Sigmoid colon (tissue), 6 donors: ENCODE measurements at regions not wholly inside any gene's neighbourhood (a gene's known extent, or its start where the extent isn't known, plus 50 kb on each side); places are given as distances from the start of the nearest gene placed in this dataset.

Experiments
- DNase-seq: peaks from one replicate; pipeline ENCODE4 v3.0.0-alpha.2; 2019
- H3K27ac ChIP-seq, 4 donors: fragments of 200-600 bp; sonication (generic); one replicate each; pipeline ENCODE4 v1.5.1; 2016 to 2019; ENCODE audit warnings: mild to moderate bottlenecking in 1 of 4
- H3K27me3 ChIP-seq, 3 donors: fragments of 200-600 bp; sonication (generic); one replicate each; pipeline ENCODE4 v1.5.1; 2019; ENCODE audit warnings: mild to moderate bottlenecking in 1 of 3
- H3K36me3 ChIP-seq, 4 donors: fragments of 200-600 bp; sonication (generic); one replicate each; pipeline ENCODE4 v1.5.1; 2016 to 2019
- H3K4me1 ChIP-seq, 4 donors: fragments of 200-600 bp; sonication (generic); one replicate each; pipeline ENCODE4 v1.5.1; 2017 to 2019
- H3K4me3 ChIP-seq, 4 donors: fragments of 200-600 bp; sonication (generic); one replicate each; pipeline ENCODE4 v1.5.1; 2017 to 2019; ENCODE audit warnings: mild to moderate bottlenecking in 2 of 4, moderate library complexity in 1 of 4
- H3K9me3 ChIP-seq, 4 donors: fragments of 200-600 bp in 3 of 4; sonication (generic) in 3 of 4; one replicate each; pipeline versions ENCODE4 v1.5.1 to v1.6.1; 2013 to 2019
- EP300 ChIP-seq, 4 donors: sonication (generic); formaldehyde crosslinking; IDR thresholded peaks; one replicate each; pipeline ENCODE4 v1.6.1; 2017; ENCODE audit warnings: antibody characterized with exemption in 4 of 4
- POLR2A ChIP-seq, 2 donors: fragments of 450-650 bp; IDR thresholded peaks; one replicate each; pipeline ENCODE4 v1.6.1; 2016; ENCODE audit warnings: antibody characterized with exemption in 2 of 2, mild to moderate bottlenecking in 2 of 2, moderate library complexity in 2 of 2
- POLR2AphosphoS5 ChIP-seq, 4 donors: sonication (generic); formaldehyde crosslinking; IDR thresholded peaks; one replicate each; pipeline ENCODE4 v1.6.1; 2017; ENCODE audit warnings: antibody characterized with exemption in 4 of 4
- WGBS, 2 donors: extraction: QIAGEN DNeasy Blood & Tissue Kit; methylation state at CpG; one replicate each; pipeline ENCODE4 v1.1.7; 2013; 5-methylcytosine and 5-hydroxymethylcytosine counted together
- intact Hi-C: fragments of 100-400 bp; cut with DNase I; formaldehyde crosslinking; loops from one replicate; pipeline ENCODE4 v1.15.1; 2023
- TF ChIP-seq, protein P1 (sequence below), 4 experiments: fragments of 450-650 bp in 3 of 4; fragments of 200-600 bp in 1 of 4; IDR thresholded peaks; one replicate each; pipeline ENCODE4 v1.5.1; 2016 to 2019; ENCODE audit warnings: antibody characterized with exemption in 4 of 4, mild to moderate bottlenecking in 3 of 4, moderate library complexity in 2 of 4
- donor health status: healthy with polysubstance abuse.
- donor health status: healthy.

DNA sequence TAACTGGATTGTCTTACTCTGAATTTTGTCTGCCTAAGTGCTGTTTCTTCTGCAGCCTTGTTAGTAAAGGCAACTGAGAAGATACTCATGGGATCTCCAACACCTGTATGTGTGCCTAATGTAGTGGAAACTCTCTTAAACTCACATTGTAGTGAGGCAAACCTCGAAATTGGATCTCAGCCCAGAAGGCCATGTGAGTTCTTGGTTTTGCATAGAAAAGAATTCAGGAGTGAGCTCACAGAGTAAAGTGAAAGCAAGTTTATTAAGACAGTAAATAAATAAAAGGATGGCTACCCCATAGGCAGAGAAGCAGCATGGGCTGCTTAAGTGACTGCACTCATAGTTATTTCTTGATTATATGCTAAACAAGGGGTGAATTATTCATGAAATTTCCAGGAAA lies 1344.7 kb downstream of the NCAM2 start:
- TF ChIP-seq EP300 (IDR thresholded peaks at IDR 0.05) (no peak), POLR2AphosphoS5 (IDR thresholded peaks at IDR 0.05) (no peak), POLR2A (IDR thresholded peaks at IDR 0.05) (no peak)
- TF ChIP-seq, protein P1, sequence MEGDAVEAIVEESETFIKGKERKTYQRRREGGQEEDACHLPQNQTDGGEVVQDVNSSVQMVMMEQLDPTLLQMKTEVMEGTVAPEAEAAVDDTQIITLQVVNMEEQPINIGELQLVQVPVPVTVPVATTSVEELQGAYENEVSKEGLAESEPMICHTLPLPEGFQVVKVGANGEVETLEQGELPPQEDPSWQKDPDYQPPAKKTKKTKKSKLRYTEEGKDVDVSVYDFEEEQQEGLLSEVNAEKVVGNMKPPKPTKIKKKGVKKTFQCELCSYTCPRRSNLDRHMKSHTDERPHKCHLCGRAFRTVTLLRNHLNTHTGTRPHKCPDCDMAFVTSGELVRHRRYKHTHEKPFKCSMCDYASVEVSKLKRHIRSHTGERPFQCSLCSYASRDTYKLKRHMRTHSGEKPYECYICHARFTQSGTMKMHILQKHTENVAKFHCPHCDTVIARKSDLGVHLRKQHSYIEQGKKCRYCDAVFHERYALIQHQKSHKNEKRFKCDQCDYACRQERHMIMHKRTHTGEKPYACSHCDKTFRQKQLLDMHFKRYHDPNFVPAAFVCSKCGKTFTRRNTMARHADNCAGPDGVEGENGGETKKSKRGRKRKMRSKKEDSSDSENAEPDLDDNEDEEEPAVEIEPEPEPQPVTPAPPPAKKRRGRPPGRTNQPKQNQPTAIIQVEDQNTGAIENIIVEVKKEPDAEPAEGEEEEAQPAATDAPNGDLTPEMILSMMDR (IDR thresholded peaks at IDR 0.05) = no peak
- Histone ChIP-seq H3K9me3 (no peaks in the 10 kb centered on the region), H3K27me3 (no peaks in the 10 kb centered on the region), H3K4me1 (no peaks in the 10 kb centered on the region), H3K27ac (no peak overlapping the region), H3K4me3 (no peak overlapping the region), H3K36me3 (no peaks in the 10 kb centered on the region)
- no peak for DNase-seq
- 35 to 46% methylated on average over 1 of the region's 1 CpG for WGBS, 2 donors
- intact Hi-C loops = no loop called here

DNA sequence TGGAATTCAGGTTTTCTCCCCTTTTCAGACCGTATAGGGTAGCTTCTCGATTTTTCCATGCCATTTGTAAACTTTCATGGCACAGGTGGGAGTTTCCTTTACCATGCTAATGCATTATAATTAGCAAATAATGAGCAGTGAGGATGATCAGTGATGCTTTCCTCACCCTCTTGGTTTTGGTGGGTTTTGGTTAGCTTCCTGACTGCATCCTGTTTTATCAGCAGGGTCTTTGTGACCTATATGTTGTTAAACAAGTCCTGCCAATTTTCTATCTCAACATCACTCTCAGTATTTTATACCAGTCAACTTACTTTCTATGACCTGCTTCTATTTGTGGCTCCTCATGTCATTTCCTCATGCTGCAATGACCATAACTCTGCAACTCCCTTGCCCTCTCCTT lies 1345.1 kb downstream of the NCAM2 start:
- Histone ChIP-seq H3K4me3 (no peak overlapping the region), H3K27ac (no peak overlapping the region), H3K9me3 (no peaks in the 10 kb centered on the region), H3K4me1 (no peaks in the 10 kb centered on the region), H3K36me3 (no peaks in the 10 kb centered on the region), H3K27me3 (no peaks in the 10 kb centered on the region)
- TF ChIP-seq EP300 (IDR thresholded peaks at IDR 0.05) = no peak
- no peak for TF ChIP-seq POLR2A (IDR thresholded peaks at IDR 0.05)
- no peak for TF ChIP-seq POLR2AphosphoS5 (IDR thresholded peaks at IDR 0.05)
- TF ChIP-seq, protein P1 (IDR thresholded peaks at IDR 0.05) = no peak
- no peak for DNase-seq
- intact Hi-C loops = no loop called here
- 63 to 77% methylated on average over 2 of the region's 2 CpGs for WGBS, 2 donors

DNA sequence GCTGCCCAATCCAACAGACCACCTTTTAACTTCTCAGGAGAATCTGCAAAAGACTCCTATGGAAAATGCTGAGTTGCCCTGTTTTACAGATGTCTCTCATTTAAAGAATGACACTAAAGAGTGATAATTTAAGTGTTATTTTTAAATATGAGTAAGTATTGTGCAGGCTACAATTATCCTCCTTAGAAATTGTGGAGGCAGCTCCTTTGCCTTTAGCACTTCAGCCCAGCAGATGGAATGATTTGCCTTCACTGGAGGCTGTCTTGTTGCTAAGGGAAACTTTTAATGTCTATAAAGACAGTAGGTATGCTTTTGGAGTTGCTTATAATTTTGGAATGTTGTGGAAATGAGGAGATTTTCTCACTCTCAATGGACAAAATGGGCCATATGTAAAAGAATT lies 1345.5 kb downstream of the NCAM2 start:
- Histone ChIP-seq H3K27me3 (no peaks in the 10 kb centered on the region), H3K9me3 (no peaks in the 10 kb centered on the region), H3K4me3 (no peak overlapping the region), H3K27ac (no peak overlapping the region), H3K36me3 (no peaks in the 10 kb centered on the region), H3K4me1 (no peaks in the 10 kb centered on the region)
- intact Hi-C loops = no loop called here
- DNase-seq = no peak
- no peak for TF ChIP-seq EP300 (IDR thresholded peaks at IDR 0.05)
- TF ChIP-seq POLR2AphosphoS5 (IDR thresholded peaks at IDR 0.05) = no peak
- TF ChIP-seq, protein P1 (IDR thresholded peaks at IDR 0.05) = no peak
- TF ChIP-seq POLR2A (IDR thresholded peaks at IDR 0.05) = no peak

DNA sequence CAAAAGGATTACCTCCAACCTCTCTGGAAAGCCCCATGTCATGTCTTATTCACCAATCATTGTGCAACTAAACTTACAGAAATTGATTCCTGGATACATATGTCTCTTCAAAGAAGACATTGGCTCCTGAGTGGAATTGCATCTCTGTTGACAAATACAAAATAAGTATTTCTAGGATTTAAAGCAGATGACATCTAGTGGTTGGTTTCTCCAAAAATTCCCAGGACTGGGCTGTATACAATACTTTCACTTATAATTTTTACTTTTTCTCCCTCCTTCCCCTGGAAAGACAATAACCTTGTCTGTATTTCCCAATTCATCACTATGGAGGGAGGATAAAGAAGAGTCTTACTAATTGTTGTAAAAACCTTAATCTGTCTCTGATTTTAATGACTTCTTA lies 1347.4 kb downstream of the NCAM2 start:
- intact Hi-C loops = no loop called here
- TF ChIP-seq POLR2AphosphoS5 (IDR thresholded peaks at IDR 0.05) (no peak), EP300 (IDR thresholded peaks at IDR 0.05) (no peak), POLR2A (IDR thresholded peaks at IDR 0.05) (no peak)
- TF ChIP-seq, protein P1 (IDR thresholded peaks at IDR 0.05) = no peak
- Histone ChIP-seq H3K27ac (no peak overlapping the region), H3K27me3 (no peaks in the 10 kb centered on the region), H3K4me3 (no peak overlapping the region), H3K4me1 (no peaks in the 10 kb centered on the region), H3K9me3 (no peaks in the 10 kb centered on the region), H3K36me3 (no peaks in the 10 kb centered on the region)
- DNase-seq = no peak

DNA sequence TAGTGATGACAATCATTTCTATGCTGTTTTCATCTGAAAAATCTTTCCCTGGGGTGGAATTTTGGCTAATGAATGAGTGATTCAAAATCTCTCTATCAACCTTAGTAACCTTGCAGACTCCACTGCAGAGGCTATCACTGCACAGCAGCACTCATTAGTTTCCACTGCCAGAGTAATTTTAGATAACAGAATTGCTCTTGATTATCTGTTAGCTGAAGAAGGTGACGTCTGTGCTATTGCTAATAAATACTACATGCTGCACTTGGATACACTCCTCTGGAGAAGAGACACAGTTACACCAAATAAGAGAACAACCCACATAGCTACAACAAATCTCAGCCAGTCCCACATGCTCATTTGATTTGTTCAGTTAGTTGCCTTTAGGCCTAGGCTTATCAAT lies 1348.4 kb downstream of the NCAM2 start:
- no peaks in the 10 kb centered on the region for H3K36me3 ChIP-seq
- no peak overlapping the region for H3K27ac ChIP-seq
- intact Hi-C loops = no loop called here
- TF ChIP-seq, protein P1 (IDR thresholded peaks at IDR 0.05) = no peak
- TF ChIP-seq EP300 (IDR thresholded peaks at IDR 0.05) = no peak
- no peak for TF ChIP-seq POLR2AphosphoS5 (IDR thresholded peaks at IDR 0.05)
- TF ChIP-seq POLR2A (IDR thresholded peaks at IDR 0.05) = no peak
- no peaks in the 10 kb centered on the region for H3K9me3 ChIP-seq
- H3K4me1 ChIP-seq = no peaks in the 10 kb centered on the region
- H3K27me3 ChIP-seq = no peaks in the 10 kb centered on the region
- 80 to 89% methylated on average over 1 of the region's 1 CpG for WGBS, 2 donors
- no peak for DNase-seq
- no peak overlapping the region for H3K4me3 ChIP-seq
